ENCODE measurements at regions not wholly inside any gene's neighbourhood (a gene's known extent, or its start where the extent isn't known, plus 50 kb on each side); places are given as distances from the start of the nearest gene placed in this dataset.
A peak's percentile ranks its signal among the peaks of the same experiment; 100 is the strongest.
"Not testable (repeated sequence)": the region's sequence is repeated elsewhere in the genome, so short reads cannot be mapped to it uniquely, and the experiment has no call there.

DNA sequence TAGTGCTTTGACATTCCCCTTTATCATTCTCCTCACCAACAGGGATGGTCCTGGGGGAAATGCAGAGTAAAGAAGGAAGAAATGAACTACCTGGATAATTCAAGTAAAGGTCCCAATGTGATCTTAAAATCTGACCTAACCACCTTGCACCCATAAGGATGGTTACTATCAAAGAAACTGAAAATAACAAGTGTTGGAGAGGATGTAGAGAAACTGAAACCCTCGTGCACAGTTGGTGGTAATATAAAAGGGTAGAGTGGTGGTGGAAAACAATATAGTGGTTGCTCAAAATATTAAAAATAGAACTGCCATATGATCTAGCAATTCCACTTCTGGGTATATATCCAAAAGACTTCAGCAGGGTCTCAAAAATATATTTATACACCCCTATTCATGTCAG, 298.6 kb upstream of the PPARGC1A start:
- H3K36me3 Mint-ChIP-seq: no peaks in the 10 kb centered on the region
- H3K27ac Mint-ChIP-seq: no peak overlapping the region
- no peak for DNase-seq
- H3K4me1 Mint-ChIP-seq: no peaks in the 10 kb centered on the region
- H3K4me3 Mint-ChIP-seq: no peak overlapping the region
- no peaks in the 10 kb centered on the region for H3K27me3 Mint-ChIP-seq
- peaks cover 0 to 5% (median 2%) of the 10 kb centered on the region in 7 donors for H3K9me3 Mint-ChIP-seq
- no peak for ATAC-seq (ENCODE audit: low read depth in 2 of 2)

DNA sequence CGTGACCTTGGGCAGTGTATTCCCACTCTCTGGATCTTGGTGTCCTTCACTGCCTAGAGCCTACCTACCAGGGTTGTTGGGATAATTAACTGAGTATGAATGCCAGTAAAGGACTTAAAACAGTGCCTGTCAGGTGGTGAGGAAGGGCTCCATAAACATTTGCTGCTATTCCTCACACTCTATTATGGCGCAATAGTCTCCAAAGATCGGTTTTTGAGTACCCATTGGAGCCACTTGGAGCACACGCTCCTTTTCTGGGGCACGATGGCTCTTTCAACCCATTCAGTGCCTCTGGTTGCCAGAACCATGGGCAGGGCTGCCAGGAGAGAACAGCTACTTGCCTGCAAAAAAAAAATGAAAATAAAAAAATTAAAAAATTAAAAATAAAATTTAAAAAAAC, 296.6 kb upstream of the PPARGC1A start:
- H3K4me1 Mint-ChIP-seq: no peaks in the 10 kb centered on the region

DNA sequence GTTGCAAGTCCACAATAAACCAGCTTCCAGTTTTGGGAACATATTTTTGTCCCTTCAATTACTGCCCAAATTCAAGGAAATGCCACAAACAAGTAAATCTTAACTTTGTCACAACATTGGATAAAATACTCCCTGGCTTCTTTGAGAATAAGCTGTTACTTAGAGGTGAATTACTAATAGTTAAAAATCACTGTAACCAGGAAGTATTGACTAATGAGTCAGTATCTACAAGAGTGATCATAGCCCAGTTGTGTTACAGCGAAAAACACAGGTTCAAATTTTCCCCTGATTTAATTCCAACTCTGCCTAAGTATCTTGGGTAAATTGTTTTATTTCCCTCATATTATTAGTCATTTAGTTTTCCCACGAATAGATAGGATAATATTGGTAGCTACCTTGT, 291.2 kb upstream of the PPARGC1A start:
- no peak overlapping the region for H3K4me3 Mint-ChIP-seq
- no peaks in the 10 kb centered on the region for H3K27me3 Mint-ChIP-seq
- no peaks in the 10 kb centered on the region for H3K4me1 Mint-ChIP-seq
- H3K9me3 Mint-ChIP-seq: peaks cover 0 to 16% (median 5%) of the 10 kb centered on the region in 7 donors
- no peak for DNase-seq
- H3K27ac Mint-ChIP-seq: peak overlapping the region in 1 of 6 donors; percentile 25
- no peaks in the 10 kb centered on the region for H3K36me3 Mint-ChIP-seq
- ATAC-seq (ENCODE audit: low read depth in 2 of 2): no peak

More for the DNA sequence above, 296.6 kb upstream of the PPARGC1A start:
- peaks cover 0 to 8% (median 2%) of the 10 kb centered on the region in 7 donors for H3K9me3 Mint-ChIP-seq
- ATAC-seq (ENCODE audit: low read depth in 2 of 2): no peak
- H3K36me3 Mint-ChIP-seq: no peaks in the 10 kb centered on the region
- H3K27ac Mint-ChIP-seq: no peak overlapping the region
- no peak overlapping the region for H3K4me3 Mint-ChIP-seq
- DNase-seq: no peak
- no peaks in the 10 kb centered on the region for H3K27me3 Mint-ChIP-seq

DNA sequence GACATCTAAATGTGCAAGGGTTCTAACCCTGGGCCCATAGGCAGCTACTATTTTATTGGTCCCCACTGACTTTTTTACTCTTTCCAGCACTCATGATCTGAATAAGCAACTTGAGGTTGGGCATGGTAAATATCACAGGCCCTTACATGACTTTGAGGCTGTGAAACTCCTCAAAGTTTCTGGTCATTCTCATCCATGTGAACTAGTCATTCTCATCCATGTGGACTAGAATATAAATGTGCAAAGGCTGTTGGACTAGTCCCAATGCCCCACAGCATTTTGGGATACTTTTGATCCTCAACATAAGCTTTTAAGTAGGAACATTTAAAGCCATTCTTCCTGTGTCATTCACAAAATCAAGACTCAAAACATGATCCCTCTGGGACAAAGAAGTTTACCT, 290.7 kb upstream of the PPARGC1A start:
- ATAC-seq (ENCODE audit: low read depth in 2 of 2): no peak

DNA sequence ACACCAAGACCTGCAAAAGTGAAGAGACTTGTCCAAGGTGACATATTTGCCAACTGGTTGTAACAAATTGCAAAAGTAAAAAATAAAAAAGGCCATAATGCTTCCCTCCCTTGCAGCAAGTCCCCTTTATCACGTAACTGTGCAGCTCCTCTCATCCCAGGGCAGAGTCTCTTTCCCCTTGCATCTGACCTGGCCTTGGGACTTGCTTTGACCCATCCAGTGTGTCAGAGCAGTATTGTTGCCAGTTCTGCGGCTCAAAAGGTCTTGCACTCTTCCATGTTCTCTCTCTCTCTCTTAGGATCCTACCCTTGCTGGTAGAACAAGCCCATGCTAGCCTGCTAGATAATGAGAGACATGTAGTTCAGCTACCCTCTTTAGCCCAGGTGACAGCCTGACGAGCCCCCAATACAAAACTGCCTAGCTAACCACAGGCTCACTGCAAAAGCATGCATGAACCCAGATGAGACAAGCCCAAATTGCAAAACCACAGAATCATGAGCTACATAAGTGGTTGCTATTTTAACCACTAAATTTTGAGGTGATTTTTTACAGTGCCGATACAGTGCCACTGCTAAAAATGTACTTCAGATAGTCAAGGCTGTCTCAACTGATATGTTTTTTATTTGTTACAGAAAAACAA, 289.5 kb upstream of the PPARGC1A start:
- DNase-seq (no peak), ATAC-seq (ENCODE audit: low read depth in 2 of 2) (no peak)
- peaks cover 0 to 18% (median 7%) of the 10 kb centered on the region in 7 donors for H3K9me3 Mint-ChIP-seq
- H3K4me3 Mint-ChIP-seq: no peak overlapping the region
- H3K27me3 Mint-ChIP-seq: no peaks in the 10 kb centered on the region
- H3K27ac Mint-ChIP-seq: no peak overlapping the region
- H3K36me3 Mint-ChIP-seq: no peaks in the 10 kb centered on the region
- no peaks in the 10 kb centered on the region for H3K4me1 Mint-ChIP-seq

More for the DNA sequence above, 290.7 kb upstream of the PPARGC1A start:
- Mint-ChIP-seq H3K4me1 (no peaks in the 10 kb centered on the region), H3K27ac (peak overlapping the region in 1 of 6 donors; percentile 25), H3K36me3 (no peaks in the 10 kb centered on the region), H3K9me3 (peaks cover 0 to 13% (median 5%) of the 10 kb centered on the region in 7 donors), H3K27me3 (no peaks in the 10 kb centered on the region), H3K4me3 (no peak overlapping the region)
- no peak for DNase-seq

DNA sequence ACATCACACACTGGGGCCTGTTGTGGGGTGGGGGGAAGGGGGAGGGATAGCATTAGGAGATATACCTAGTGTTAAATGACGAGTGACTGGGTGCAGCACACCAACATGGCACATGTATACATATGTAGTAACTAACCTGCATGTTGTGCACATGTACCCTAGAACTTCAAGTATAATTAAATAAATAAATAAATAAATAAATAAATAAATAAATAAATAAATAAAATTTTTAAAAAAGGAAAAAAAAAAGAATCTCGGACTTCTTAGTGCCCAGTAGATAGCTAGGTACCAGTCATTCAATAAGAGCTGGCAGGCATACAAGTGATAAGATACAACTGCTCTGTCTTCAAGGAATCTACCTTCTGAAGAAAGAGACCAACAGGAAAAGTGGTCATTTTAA, 287.6 kb upstream of the PPARGC1A start:
- H3K27me3 Mint-ChIP-seq; ATAC-seq (ENCODE audit: low read depth in 2 of 2); DNase-seq; H3K4me1 Mint-ChIP-seq; H3K4me3 Mint-ChIP-seq; H3K27ac Mint-ChIP-seq; H3K36me3 Mint-ChIP-seq: not testable (repeated sequence)
- peaks cover 0 to 18% (median 7%) of the 10 kb centered on the region in 7 donors for H3K9me3 Mint-ChIP-seq

DNA sequence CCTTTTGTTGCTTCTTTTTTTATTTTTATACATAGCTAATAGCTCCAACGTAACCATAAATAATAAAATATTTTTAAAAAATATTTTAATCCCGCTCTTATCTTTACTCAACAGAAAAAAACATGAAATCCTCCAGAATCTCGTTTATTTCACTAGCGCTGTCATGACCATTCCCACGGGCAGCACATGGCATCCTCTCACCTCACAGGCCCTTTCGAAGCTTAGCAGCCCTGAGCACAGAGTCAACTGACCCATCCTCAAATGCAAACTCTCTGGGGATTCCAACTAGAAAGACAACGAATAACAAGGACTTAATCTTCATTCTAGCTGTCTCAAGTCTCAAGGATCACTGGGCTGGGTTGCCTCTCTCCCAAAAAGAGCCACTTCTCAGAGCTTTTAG, 285.9 kb upstream of the PPARGC1A start:
- H3K36me3 Mint-ChIP-seq: peaks cover 0 to 5% of the 10 kb centered on the region in 2 donors
- ATAC-seq (ENCODE audit: low read depth in 2 of 2): no peak
- H3K4me3 Mint-ChIP-seq: no peak overlapping the region
- H3K9me3 Mint-ChIP-seq: peaks cover 0 to 18% (median 9%) of the 10 kb centered on the region in 7 donors
- no peak overlapping the region for H3K27ac Mint-ChIP-seq
- no peak for DNase-seq
- H3K4me1 Mint-ChIP-seq: no peaks in the 10 kb centered on the region
- H3K27me3 Mint-ChIP-seq: no peaks in the 10 kb centered on the region

DNA sequence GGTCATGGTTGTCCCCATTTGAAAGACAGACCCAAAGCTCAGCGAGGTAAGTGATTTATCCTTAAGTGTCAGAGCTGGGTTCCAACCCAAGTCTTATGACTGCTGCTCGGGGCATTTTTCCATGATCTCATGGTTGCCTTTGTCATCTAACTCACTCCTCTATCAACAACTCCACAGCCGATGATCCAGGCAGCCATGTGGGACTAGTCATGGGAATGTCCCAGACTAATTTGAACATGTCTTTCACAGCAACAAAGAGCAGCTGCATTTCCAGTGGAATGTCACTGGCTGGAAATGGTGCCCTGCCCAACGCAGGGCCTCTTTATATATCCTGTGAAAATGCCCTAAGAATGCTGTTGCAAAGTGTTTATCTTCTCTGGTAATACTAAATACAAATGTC, 284.8 kb upstream of the PPARGC1A start:
- H3K4me3 Mint-ChIP-seq: no peak overlapping the region
- no peaks in the 10 kb centered on the region for H3K27me3 Mint-ChIP-seq
- H3K27ac Mint-ChIP-seq: no peak overlapping the region
- H3K36me3 Mint-ChIP-seq: peaks cover 0 to 5% of the 10 kb centered on the region in 2 donors
- DNase-seq (no peak), ATAC-seq (ENCODE audit: low read depth in 2 of 2) (no peak)
- peaks cover 0 to 18% (median 9%) of the 10 kb centered on the region in 7 donors for H3K9me3 Mint-ChIP-seq
- no peaks in the 10 kb centered on the region for H3K4me1 Mint-ChIP-seq

DNA sequence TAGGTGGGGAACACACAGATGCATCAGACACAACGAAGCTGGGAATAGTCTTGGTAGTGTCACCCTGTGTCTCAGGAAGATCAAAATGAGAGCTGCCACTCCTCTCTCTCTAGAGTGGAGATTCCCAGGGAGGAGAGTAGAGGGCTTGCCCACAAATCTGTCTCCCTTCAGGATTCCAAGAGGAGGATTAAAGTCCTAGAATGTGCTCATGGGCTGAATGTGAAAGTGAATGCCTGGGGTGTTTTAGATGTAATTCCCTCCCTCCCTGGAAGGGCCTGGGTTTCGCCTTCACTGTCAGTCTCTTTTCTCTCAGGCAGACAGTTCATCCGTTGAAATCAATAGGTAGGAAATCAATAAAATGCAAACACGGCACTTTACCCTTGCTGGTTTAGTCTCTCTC, 282.6 kb upstream of the PPARGC1A start:
- Mint-ChIP-seq H3K4me1 (no peaks in the 10 kb centered on the region), H3K9me3 (peaks cover 0 to 13% (median 6%) of the 10 kb centered on the region in 7 donors), H3K27ac (no peak overlapping the region), H3K36me3 (peaks cover 0 to 5% of the 10 kb centered on the region in 2 donors), H3K27me3 (no peaks in the 10 kb centered on the region), H3K4me3 (no peak overlapping the region)
- DNase-seq: no peak
- ATAC-seq (ENCODE audit: low read depth in 2 of 2): no peak

DNA sequence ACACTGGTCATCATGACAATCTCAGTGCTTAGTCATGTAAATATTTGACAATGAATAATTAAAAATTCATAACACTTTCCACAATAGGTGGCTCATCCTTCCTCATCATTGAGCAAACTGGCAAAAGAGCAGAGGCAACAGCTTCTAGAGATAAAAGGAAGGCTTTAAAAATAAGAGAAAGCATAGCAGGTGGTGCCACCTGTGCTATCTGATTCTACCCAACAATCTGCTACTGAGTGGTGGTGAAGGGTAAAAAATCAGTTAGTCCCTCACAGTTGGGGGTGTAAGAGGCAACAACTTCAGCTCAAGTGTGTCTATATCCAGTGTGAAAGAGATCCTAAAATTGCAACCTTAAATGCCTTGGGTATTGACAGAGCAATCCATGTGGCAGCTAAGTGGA, 280.1 kb upstream of the PPARGC1A start:
- Mint-ChIP-seq H3K4me3 (no peak overlapping the region), H3K27ac (peak overlapping the region in 1 of 6 donors; percentile 69), H3K36me3 (peaks cover 0 to 5% of the 10 kb centered on the region in 2 donors), H3K9me3 (peaks cover 0 to 8% (median 6%) of the 10 kb centered on the region in 7 donors), H3K27me3 (no peaks in the 10 kb centered on the region), H3K4me1 (no peaks in the 10 kb centered on the region)
- no peak for ATAC-seq (ENCODE audit: low read depth in 2 of 2)
- DNase-seq: no peak

DNA sequence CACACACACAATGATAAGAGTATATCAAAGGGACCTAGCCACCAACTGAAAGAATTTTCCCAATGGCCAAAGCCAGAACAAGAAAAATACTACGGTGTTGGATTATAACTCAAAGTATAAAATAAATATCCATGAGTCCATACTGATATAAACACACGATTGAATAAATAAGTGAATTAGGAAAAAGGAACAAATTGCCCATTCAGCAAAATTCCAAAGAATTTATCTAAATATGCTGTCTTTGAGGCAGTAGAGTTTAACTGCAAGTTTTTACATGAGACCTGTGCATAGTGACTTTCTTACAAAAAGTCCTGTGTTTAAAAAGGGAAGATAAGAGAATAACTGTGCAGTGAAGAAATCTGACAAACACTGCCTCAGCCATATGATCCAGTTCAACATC, 278.8 kb upstream of the PPARGC1A start:
- Mint-ChIP-seq H3K4me1 (no peaks in the 10 kb centered on the region), H3K27me3 (no peaks in the 10 kb centered on the region), H3K4me3 (no peak overlapping the region), H3K36me3 (peaks cover 0 to 5% of the 10 kb centered on the region in 2 donors), H3K27ac (no peak overlapping the region), H3K9me3 (peaks cover 0 to 8% (median 3%) of the 10 kb centered on the region in 7 donors)
- no peak for ATAC-seq (ENCODE audit: low read depth in 2 of 2)
- no peak for DNase-seq

DNA sequence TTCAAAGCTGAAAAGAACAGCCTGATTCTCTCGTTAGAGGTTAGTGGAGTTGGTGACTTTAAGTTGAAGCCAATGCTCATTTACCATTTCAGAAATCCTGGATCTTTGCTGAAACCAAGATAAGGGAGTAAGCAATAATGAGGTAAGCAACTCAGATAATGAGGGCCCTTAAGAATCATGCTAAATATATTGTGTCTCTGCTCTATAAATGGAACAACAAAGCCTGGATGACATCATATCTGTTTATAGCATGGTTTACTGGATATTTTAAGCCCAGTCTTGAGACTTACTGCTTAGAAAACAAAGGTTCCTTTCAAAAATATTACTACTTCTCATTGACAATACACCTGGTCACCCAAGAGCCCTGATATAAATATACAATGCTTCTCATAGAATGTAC, 276.7 kb upstream of the PPARGC1A start:
- H3K4me3 Mint-ChIP-seq: no peak overlapping the region
- DNase-seq (no peak), ATAC-seq (ENCODE audit: low read depth in 2 of 2) (no peak)
- no peaks in the 10 kb centered on the region for H3K27me3 Mint-ChIP-seq
- H3K4me1 Mint-ChIP-seq: no peaks in the 10 kb centered on the region
- H3K9me3 Mint-ChIP-seq: peaks cover 0 to 8% (median 3%) of the 10 kb centered on the region in 7 donors
- no peak overlapping the region for H3K27ac Mint-ChIP-seq
- H3K36me3 Mint-ChIP-seq: no peaks in the 10 kb centered on the region

DNA sequence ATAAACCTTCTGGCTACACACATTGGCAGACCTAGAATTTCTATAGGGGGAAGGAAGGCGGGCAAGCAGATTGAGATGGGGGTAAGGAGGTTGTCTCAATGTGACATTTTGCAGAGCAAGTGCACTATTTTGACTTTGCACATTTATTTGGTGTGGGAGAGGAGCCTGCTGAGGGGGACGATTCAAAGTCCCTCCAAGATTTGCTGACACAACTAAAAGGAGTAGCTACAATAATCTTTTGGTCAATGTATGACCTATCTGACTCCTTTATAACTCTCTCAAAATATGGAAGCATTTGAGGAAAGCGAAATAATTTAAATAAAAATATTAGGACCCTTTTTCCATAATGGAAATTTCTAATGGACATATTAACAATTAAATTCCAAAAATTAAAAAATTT, 274.9 kb upstream of the PPARGC1A start:
- no peaks in the 10 kb centered on the region for H3K27me3 Mint-ChIP-seq
- H3K4me3 Mint-ChIP-seq: no peak overlapping the region
- H3K4me1 Mint-ChIP-seq: no peaks in the 10 kb centered on the region
- H3K27ac Mint-ChIP-seq: no peak overlapping the region
- DNase-seq (no peak), ATAC-seq (ENCODE audit: low read depth in 2 of 2) (no peak)
- peaks cover 0 to 9% (median 3%) of the 10 kb centered on the region in 7 donors for H3K9me3 Mint-ChIP-seq
- no peaks in the 10 kb centered on the region for H3K36me3 Mint-ChIP-seq

DNA sequence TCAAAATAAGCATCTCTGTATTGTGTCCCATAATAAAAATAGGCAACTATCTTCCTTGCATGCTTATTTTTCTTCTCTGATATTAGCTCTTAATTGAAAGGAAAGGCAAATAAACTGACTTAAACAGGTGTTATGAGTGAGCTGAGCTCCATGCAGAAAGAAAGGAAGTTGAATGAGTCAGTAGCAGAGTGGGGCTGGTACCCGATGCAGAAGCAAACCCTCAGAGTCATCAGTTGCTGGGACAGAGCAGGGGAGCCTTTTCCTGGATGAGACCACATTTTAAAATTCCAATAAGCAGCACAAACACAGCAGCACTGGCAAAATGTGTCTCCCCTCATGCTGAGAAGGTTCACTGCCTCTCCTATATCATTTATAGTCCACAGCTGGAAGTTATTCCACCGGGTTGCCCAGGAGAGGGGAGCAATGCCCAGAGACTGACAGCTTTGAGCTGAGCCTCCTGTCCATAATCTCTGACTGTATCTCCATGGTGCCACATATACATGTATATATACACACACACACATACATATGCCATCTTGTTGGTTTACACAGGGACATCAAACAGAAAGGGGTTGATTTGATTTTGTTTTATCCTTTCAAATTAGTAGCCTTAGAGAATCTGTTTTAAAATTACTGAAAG, 274.3 kb upstream of the PPARGC1A start:
- peaks cover 0 to 9% (median 3%) of the 10 kb centered on the region in 7 donors for H3K9me3 Mint-ChIP-seq
- no peak overlapping the region for H3K4me3 Mint-ChIP-seq
- ATAC-seq (ENCODE audit: low read depth in 2 of 2) (no peak), DNase-seq (no peak)
- no peaks in the 10 kb centered on the region for H3K4me1 Mint-ChIP-seq
- no peaks in the 10 kb centered on the region for H3K27me3 Mint-ChIP-seq
- no peak overlapping the region for H3K27ac Mint-ChIP-seq
- H3K36me3 Mint-ChIP-seq: no peaks in the 10 kb centered on the region

Measured in naive B cell (primary cell).